CD4-positive, alpha-beta memory T cell (primary cell): ENCODE measurements at regions not wholly inside any gene's neighbourhood (a gene's known extent, or its start where the extent isn't known, plus 50 kb on each side); places are given as distances from the start of the nearest gene placed in this dataset.
"Not testable (repeated sequence)": the region's sequence is repeated elsewhere in the genome, so short reads cannot be mapped to it uniquely, and the experiment has no call there.

ENCODE experiments used
- CTCF ChIA-PET: fragments of 350-600 bp; sonication (Branson Sonifier 250); formaldehyde crosslinking; loops from one replicate; lab custom pipeline; 2021; ENCODE audit warnings: inconsistent platforms; ENCODE audit not compliant: partially characterized antibody; lab: Charles Lee
- POLR2A ChIA-PET: fragments of 350-600 bp; sonication (Branson Sonifier 250); formaldehyde crosslinking; loops from one replicate; lab custom pipeline; 2021; ENCODE audit not compliant: partially characterized antibody; lab: Charles Lee
- DNase-seq, 5 donors: peaks; one replicate each; pipeline versions ENCODE4 v3.0.0 to v3.0.0-alpha.2; 2020 to 2022; ENCODE audit warnings: mixed read lengths in 1 of 5
- H3K27ac ChIP-seq: one replicate; pipeline ENCODE4 v1.7.0; 2013; ENCODE audit warnings: low read depth, low read length
- H3K27me3 ChIP-seq: 2 replicates; pipeline ENCODE4 v1.7.0; 2013; ENCODE audit warnings: mild to moderate bottlenecking, low read length, moderate library complexity; ENCODE audit not compliant: insufficient read depth
- H3K36me3 ChIP-seq: 2 replicates; pipeline ENCODE4 v1.7.0; 2013; ENCODE audit warnings: mild to moderate bottlenecking, low read length, moderate library complexity; ENCODE audit not compliant: insufficient read depth
- H3K4me1 ChIP-seq: 2 replicates; pipeline ENCODE4 v1.7.0; 2013; ENCODE audit warnings: mild to moderate bottlenecking, low read length, moderate library complexity; ENCODE audit not compliant: insufficient read depth
- H3K4me3 ChIP-seq, 2 donors: one replicate each; pipeline ENCODE4 v1.7.0; 2013; ENCODE audit warnings: low read length in 2 of 2, mild to moderate bottlenecking in 1 of 2
- H3K9me3 ChIP-seq, 2 donors: one replicate each; pipeline ENCODE4 v1.7.0; 2013; ENCODE audit warnings: low read length in 2 of 2, control low read depth in 1 of 2; ENCODE audit not compliant: control insufficient read depth in 1 of 2
- H3K27ac Mint-ChIP-seq, 7 donors: one replicate each; pipeline ENCODE4 v1.8.0; 2020 to 2021; ENCODE audit warnings: mixed read lengths in 7 of 7, mild to moderate bottlenecking in 6 of 7, inconsistent platforms in 3 of 7, moderate library complexity in 3 of 7
- H3K27me3 Mint-ChIP-seq, 2 donors: one replicate each; pipeline ENCODE4 v1.8.0; 2020 to 2021; ENCODE audit warnings: mixed read lengths in 2 of 2
- H3K36me3 Mint-ChIP-seq, 2 donors: one replicate each; pipeline ENCODE4 v1.8.0; 2020 to 2021; ENCODE audit warnings: mixed read lengths in 2 of 2, inconsistent platforms in 1 of 2, mild to moderate bottlenecking in 1 of 2
- H3K4me1 Mint-ChIP-seq, 4 donors: one replicate each; pipeline ENCODE4 v1.8.0; 2020 to 2021; ENCODE audit warnings: mixed read lengths in 4 of 4, mild to moderate bottlenecking in 1 of 4
- H3K4me3 Mint-ChIP-seq, 8 donors: one replicate each; pipeline ENCODE4 v1.8.0; 2020 to 2021; ENCODE audit warnings: mixed read lengths in 8 of 8, mild to moderate bottlenecking in 7 of 8, moderate library complexity in 6 of 8, inconsistent platforms in 3 of 8
- H3K9me3 Mint-ChIP-seq, 8 donors: one replicate each; pipeline ENCODE4 v1.8.0; 2020 to 2021; ENCODE audit warnings: mixed read lengths in 8 of 8, mild to moderate bottlenecking in 5 of 8, inconsistent platforms in 3 of 8, moderate library complexity in 1 of 8
- intact Hi-C: fragments of 100-400 bp; cut with micrococcal nuclease; formaldehyde crosslinking; loops from one replicate; pipeline ENCODE4 v1.15.1; 2023

DNA sequence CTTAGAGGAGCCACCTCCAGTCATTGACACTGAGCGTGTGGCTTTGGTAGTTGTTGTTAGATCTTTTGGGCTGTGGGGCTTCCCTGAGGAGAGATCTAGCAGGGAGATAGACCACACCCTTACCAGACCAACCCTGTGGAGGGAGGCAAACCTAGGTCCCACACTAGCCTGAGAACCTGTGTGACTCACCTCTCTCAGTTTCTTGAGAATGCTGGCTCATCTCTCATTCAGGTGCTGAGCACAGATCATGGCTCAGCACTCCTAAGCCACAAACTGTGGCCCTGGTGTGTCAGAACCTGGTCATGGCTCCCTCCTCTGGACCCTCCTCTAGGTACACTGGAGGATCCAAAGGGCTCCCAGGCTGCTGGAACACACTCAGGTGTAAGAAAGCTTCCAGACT is 919.7 kb downstream of the PRIM2 start:
- DNase-seq, intact Hi-C loops, H3K4me1 Mint-ChIP-seq, H3K4me3 Mint-ChIP-seq, H3K4me1 ChIP-seq, H3K27ac Mint-ChIP-seq, H3K4me3 ChIP-seq, H3K27me3 ChIP-seq, H3K36me3 ChIP-seq, H3K36me3 Mint-ChIP-seq, POLR2A ChIA-PET, CTCF ChIA-PET, H3K27ac ChIP-seq, H3K27me3 Mint-ChIP-seq, H3K9me3 ChIP-seq: not testable (repeated sequence)
- H3K9me3 Mint-ChIP-seq = peaks cover 0 to 16% (median 6%) of the 10 kb centered on the region in 8 donors

DNA sequence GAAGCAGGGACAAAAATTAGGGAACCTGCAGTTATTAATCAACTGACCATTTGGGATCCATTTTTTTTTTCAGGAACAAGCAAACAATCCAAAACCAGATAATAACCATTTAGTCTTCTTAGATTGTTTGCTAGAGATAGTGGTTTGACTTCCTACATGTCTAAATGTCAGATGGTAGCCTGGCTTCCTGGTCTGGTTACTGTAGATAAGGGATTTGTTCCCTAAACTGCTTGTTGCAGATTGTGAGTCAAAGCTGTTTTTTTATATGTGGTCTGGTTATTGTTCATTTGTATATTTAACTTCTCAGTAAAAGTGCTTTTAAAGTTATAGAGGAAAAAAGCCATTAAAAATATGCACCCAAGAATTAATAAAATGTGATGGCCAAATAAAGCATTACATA is 921.0 kb downstream of the PRIM2 start:
- H3K36me3 Mint-ChIP-seq, H3K9me3 ChIP-seq, DNase-seq, H3K4me3 ChIP-seq, H3K36me3 ChIP-seq, H3K27ac Mint-ChIP-seq, POLR2A ChIA-PET, H3K4me3 Mint-ChIP-seq, H3K27ac ChIP-seq, intact Hi-C loops, H3K27me3 ChIP-seq, H3K4me1 Mint-ChIP-seq, H3K4me1 ChIP-seq, CTCF ChIA-PET, H3K27me3 Mint-ChIP-seq, H3K9me3 Mint-ChIP-seq: not testable (repeated sequence)

GRCh38 chr6:58257625-58258024 is 940.2 kb downstream of the PRIM2 start:
- H3K4me3 Mint-ChIP-seq, H3K4me1 ChIP-seq, H3K27ac ChIP-seq, H3K4me1 Mint-ChIP-seq, H3K27me3 ChIP-seq, POLR2A ChIA-PET, intact Hi-C loops, H3K4me3 ChIP-seq, DNase-seq, H3K27ac Mint-ChIP-seq, H3K9me3 ChIP-seq, CTCF ChIA-PET, H3K36me3 ChIP-seq, H3K27me3 Mint-ChIP-seq, H3K36me3 Mint-ChIP-seq: not testable (repeated sequence)
- H3K9me3 Mint-ChIP-seq = peaks cover 0 to 12% (median 7%) of the 10 kb centered on the region in 8 donors

DNA sequence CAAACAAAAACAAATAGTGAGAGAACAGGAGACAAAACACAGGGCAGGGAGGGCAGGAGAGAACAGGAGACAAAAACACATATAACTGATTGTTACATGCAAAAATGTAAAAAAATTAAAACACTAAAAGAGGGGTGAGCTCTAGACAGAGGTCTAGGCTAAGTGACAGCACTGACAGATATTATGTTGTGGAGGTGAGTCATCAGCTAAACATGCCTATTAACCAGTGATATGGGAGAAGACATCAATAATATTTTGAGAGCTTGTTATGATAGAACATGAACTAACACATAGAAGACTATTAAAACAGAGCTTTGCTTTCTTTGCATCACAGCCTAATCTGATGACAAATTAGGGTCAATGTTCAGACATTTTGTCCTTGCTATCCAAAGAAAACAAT is 972.7 kb downstream of the PRIM2 start:
- no peaks in the 10 kb centered on the region for H3K4me1 Mint-ChIP-seq
- no peak overlapping the region for H3K27ac Mint-ChIP-seq
- Histone ChIP-seq H3K4me1 (no peaks in the 10 kb centered on the region), H3K27me3 (no peaks in the 10 kb centered on the region), H3K4me3 (no peak overlapping the region), H3K27ac (no peak overlapping the region), H3K36me3 (no peaks in the 10 kb centered on the region), H3K9me3 (no peaks in the 10 kb centered on the region)
- ChIA-PET POLR2A (no interaction called here), CTCF (no interaction called here)
- no peaks in the 10 kb centered on the region for H3K27me3 Mint-ChIP-seq
- no peak overlapping the region for H3K4me3 Mint-ChIP-seq
- intact Hi-C loops = no loop called here
- H3K9me3 Mint-ChIP-seq = peaks cover 0 to 9% (median 3%) of the 10 kb centered on the region in 8 donors
- no peaks in the 10 kb centered on the region for H3K36me3 Mint-ChIP-seq
- DNase-seq = no peak

DNA sequence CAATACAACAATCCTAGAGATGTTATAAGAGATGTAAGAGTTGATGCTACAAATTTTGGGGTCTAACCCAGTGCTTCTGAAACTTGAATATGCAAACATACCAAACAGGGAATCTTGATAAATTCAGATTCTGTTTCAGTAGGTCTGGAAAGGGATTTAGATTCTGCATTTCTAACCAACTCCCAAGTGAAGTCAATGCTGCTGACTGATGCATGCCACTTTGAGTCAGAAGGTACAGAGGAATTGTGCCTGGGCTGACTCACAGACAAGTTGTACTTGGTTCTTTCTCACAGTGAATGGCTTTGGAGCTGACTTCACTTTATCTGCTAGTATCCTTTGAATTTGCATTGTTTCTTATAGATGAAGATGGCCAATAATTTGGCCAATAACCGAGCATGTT is 973.9 kb downstream of the PRIM2 start:
- H3K4me3 Mint-ChIP-seq, H3K4me1 ChIP-seq, POLR2A ChIA-PET, H3K27me3 Mint-ChIP-seq, H3K4me3 ChIP-seq, H3K9me3 Mint-ChIP-seq, H3K36me3 ChIP-seq, intact Hi-C loops, H3K27me3 ChIP-seq, DNase-seq, CTCF ChIA-PET, H3K36me3 Mint-ChIP-seq, H3K9me3 ChIP-seq, H3K27ac ChIP-seq, H3K27ac Mint-ChIP-seq, H3K4me1 Mint-ChIP-seq: not testable (repeated sequence)

DNA sequence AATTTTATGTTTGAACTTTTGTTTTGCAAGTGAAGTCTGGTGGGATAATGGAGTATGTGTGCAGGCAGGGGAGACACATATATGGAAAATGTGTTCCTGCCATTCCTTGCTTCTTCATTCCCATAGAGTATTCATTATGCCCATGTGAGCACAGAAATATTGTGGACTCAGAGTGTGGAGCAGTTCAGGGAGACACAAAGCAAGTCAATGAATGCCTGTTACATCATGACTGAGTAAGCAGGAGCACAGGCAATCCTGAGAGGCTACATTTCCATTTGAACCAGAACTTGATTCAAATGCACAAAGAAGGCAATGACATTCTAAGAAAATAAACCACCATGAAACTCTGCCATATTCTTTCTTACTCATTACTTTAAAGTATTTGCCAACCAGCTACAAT is 990.5 kb downstream of the PRIM2 start:
- intact Hi-C loops, CTCF ChIA-PET, H3K4me3 Mint-ChIP-seq, H3K27ac Mint-ChIP-seq, H3K4me1 ChIP-seq, POLR2A ChIA-PET, H3K9me3 Mint-ChIP-seq, H3K36me3 Mint-ChIP-seq, H3K27me3 ChIP-seq, H3K4me1 Mint-ChIP-seq, H3K4me3 ChIP-seq, H3K9me3 ChIP-seq, H3K27ac ChIP-seq, H3K27me3 Mint-ChIP-seq, DNase-seq, H3K36me3 ChIP-seq: not testable (repeated sequence)

DNA sequence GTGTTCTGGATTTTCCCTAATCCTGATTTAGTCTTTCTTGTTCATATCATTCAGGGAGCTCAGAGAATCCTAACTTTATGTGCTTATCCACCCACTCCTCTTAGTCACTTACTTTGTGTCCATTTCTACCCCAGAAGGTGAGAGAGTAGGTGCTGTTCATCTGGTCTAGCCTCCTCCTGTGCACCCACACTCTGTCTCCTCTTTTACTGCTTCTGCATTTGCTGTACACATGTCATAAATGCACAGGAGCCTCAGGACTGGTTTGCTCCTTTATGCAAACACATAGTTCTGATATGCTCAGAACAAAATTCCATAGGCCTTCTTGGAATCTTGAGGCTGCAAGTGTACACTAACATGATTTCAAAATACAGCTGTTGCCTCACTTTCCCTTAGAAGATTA is 1014.7 kb downstream of the PRIM2 start:
- H3K27ac ChIP-seq, intact Hi-C loops, H3K4me1 Mint-ChIP-seq, POLR2A ChIA-PET, H3K27me3 ChIP-seq, CTCF ChIA-PET, H3K4me3 Mint-ChIP-seq, H3K27me3 Mint-ChIP-seq, H3K4me1 ChIP-seq, H3K36me3 ChIP-seq, H3K36me3 Mint-ChIP-seq, H3K9me3 ChIP-seq, H3K27ac Mint-ChIP-seq, DNase-seq, H3K4me3 ChIP-seq: not testable (repeated sequence)
- peaks cover 0 to 15% (median 4%) of the 10 kb centered on the region in 8 donors for H3K9me3 Mint-ChIP-seq

DNA sequence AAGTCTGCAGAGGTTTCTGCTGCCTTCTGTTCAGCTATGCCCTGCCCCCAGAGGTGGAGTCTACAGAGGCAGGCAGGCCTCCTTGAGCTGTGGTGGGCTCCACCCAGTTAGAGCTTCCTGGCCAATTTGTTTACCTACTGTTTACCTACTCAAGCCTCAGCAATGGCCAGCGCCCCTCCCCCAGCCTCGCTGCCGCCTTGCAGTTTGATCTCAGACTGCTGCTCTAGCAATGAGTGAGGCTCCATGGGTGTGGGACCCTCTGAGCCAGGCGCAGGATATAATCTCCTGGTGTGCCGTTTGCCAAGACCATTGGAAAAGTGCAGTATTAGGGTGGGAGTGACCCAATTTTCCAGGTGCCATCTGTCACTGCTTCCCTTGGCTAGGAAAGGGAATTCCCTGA is 1024.9 kb downstream of the PRIM2 start:
- H3K27me3 ChIP-seq, H3K36me3 ChIP-seq, H3K27me3 Mint-ChIP-seq, intact Hi-C loops, H3K4me3 Mint-ChIP-seq, H3K4me1 ChIP-seq, H3K9me3 ChIP-seq, H3K4me3 ChIP-seq, DNase-seq, H3K36me3 Mint-ChIP-seq, POLR2A ChIA-PET, H3K9me3 Mint-ChIP-seq, H3K27ac Mint-ChIP-seq, CTCF ChIA-PET, H3K4me1 Mint-ChIP-seq, H3K27ac ChIP-seq: not testable (repeated sequence)
